CD14-positive monocyte (primary cell): ENCODE measurements at regions not wholly inside any gene's neighbourhood (a gene's known extent, or its start where the extent isn't known, plus 50 kb on each side); places are given as distances from the start of the nearest gene placed in this dataset.

Experiments
- DNase-seq, 3 donors: peaks; one replicate each; pipeline ENCODE4 v3.0.0-alpha.2; 2011 to 2022
- H2AFZ ChIP-seq: 2 replicates; pipeline ENCODE4 v1.6.0; 2012; ENCODE audit warnings: mild to moderate bottlenecking, low read depth, low read length, inconsistent platforms; ENCODE audit not compliant: insufficient read depth, poor library complexity, severe bottlenecking
- H3K27ac ChIP-seq, 2 donors: 1 replicate in 1 of 2; 2 replicates in 1 of 2; pipeline ENCODE4 v1.5.1; 2012 to 2013; ENCODE audit warnings: low read length in 2 of 2, control low read depth in 1 of 2, inconsistent platforms in 1 of 2, low read depth in 1 of 2, mild to moderate bottlenecking in 1 of 2
- H3K27me3 ChIP-seq, 2 donors: one replicate each; pipeline versions ENCODE4 v1.6.0 to v1.6.1; 2011 to 2013; ENCODE audit warnings: low read length in 2 of 2; ENCODE audit not compliant: control insufficient read depth in 2 of 2, insufficient read depth in 2 of 2
- H3K36me3 ChIP-seq, 2 donors: replicated peaks in 1 of 2; 1 replicate in 1 of 2; 2 replicates in 1 of 2; pipeline versions ENCODE4 v1.5.1 to v1.6.1; 2012 to 2013; ENCODE audit warnings: low read length in 2 of 2, control low read depth in 1 of 2, inconsistent platforms in 1 of 2, mild to moderate bottlenecking in 1 of 2; ENCODE audit not compliant: insufficient read depth in 2 of 2, control insufficient read depth in 1 of 2
- H3K4me1 ChIP-seq, 2 donors: 1 replicate in 1 of 2; 2 replicates in 1 of 2; pipeline versions ENCODE4 v1.5.1 to v1.6.1; 2012 to 2013; ENCODE audit warnings: low read length in 2 of 2, control low read depth in 1 of 2, inconsistent platforms in 1 of 2, mild to moderate bottlenecking in 1 of 2, moderate library complexity in 1 of 2; ENCODE audit not compliant: insufficient read depth in 2 of 2, control insufficient read depth in 1 of 2
- H3K4me2 ChIP-seq: replicated peaks from 2 replicates; pipeline ENCODE3; 2012; ENCODE audit warnings: low read length, moderate library complexity, mild to moderate bottlenecking; ENCODE audit not compliant: poor library complexity, severe bottlenecking; ENCODE audit errors: extremely low read depth
- H3K4me3 ChIP-seq, 3 experiments: fragments of 200-600 bp in 1 of 3; sonication (generic) in 1 of 3; replicated peaks in 1 of 3; 1 replicate in 2 of 3; 2 replicates in 1 of 3; pipeline ENCODE4 v1.5.1; 2011 to 2013; ENCODE audit warnings: low read length in 3 of 3, mild to moderate bottlenecking in 3 of 3, control low read depth in 2 of 3, low read depth in 2 of 3, inconsistent platforms in 1 of 3, moderate library complexity in 1 of 3
- H3K79me2 ChIP-seq: 2 replicates; pipeline ENCODE4 v1.6.0; 2012; ENCODE audit warnings: mild to moderate bottlenecking, control low read depth, inconsistent platforms, low read length, moderate library complexity; ENCODE audit not compliant: insufficient read depth
- H3K9ac ChIP-seq: 2 replicates; pipeline ENCODE4 v1.6.0; 2017; ENCODE audit warnings: low read length, mild to moderate bottlenecking; ENCODE audit not compliant: insufficient read depth, poor library complexity, severe bottlenecking
- H3K9me3 ChIP-seq, 2 donors: replicated peaks in 1 of 2; 1 replicate in 1 of 2; 2 replicates in 1 of 2; pipeline versions ENCODE4 v1.5.1 to v1.6.1; 2012 to 2013; ENCODE audit warnings: low read length in 2 of 2, control low read depth in 1 of 2; ENCODE audit not compliant: control insufficient read depth in 1 of 2, insufficient read depth in 1 of 2
- H4K20me1 ChIP-seq: 2 replicates; pipeline ENCODE4 v1.6.0; 2012; ENCODE audit warnings: mild to moderate bottlenecking, low read length, control low read depth, moderate library complexity; ENCODE audit not compliant: insufficient read depth
- H3K27ac Mint-ChIP-seq, 7 donors: one replicate each; pipeline ENCODE4 v1.8.0; 2020; ENCODE audit warnings: mild to moderate bottlenecking in 7 of 7, mixed read lengths in 7 of 7, moderate library complexity in 6 of 7, inconsistent platforms in 2 of 7
- H3K27me3 Mint-ChIP-seq, 3 donors: one replicate each; pipeline ENCODE4 v1.8.0; 2021 to 2022; ENCODE audit warnings: low read depth in 3 of 3, mild to moderate bottlenecking in 3 of 3, mixed read lengths in 3 of 3, moderate library complexity in 3 of 3, inconsistent platforms in 1 of 3
- H3K36me3 Mint-ChIP-seq, 2 donors: one replicate each; pipeline ENCODE4 v1.8.0; 2020; ENCODE audit warnings: mixed read lengths in 2 of 2, inconsistent platforms in 1 of 2, mild to moderate bottlenecking in 1 of 2
- H3K4me1 Mint-ChIP-seq: one replicate; pipeline ENCODE4 v1.8.0; 2020; ENCODE audit warnings: mild to moderate bottlenecking, mixed read lengths
- H3K4me3 Mint-ChIP-seq, 2 donors: one replicate each; pipeline ENCODE4 v1.8.0; 2020; ENCODE audit warnings: mild to moderate bottlenecking in 2 of 2, mixed read lengths in 2 of 2, moderate library complexity in 1 of 2
- H3K9me3 Mint-ChIP-seq, 7 donors: one replicate each; pipeline ENCODE4 v1.8.0; 2020 to 2022; ENCODE audit warnings: mixed read lengths in 7 of 7, mild to moderate bottlenecking in 6 of 7, moderate library complexity in 6 of 7, inconsistent platforms in 2 of 7
- CTCF ChIP-seq: fragments of 200-600 bp; IDR thresholded peaks from one replicate; pipeline ENCODE4 v1.8.0; 2022; ENCODE audit warnings: antibody characterized with exemption, mild to moderate bottlenecking
- WGBS: methylation state at CpG from one replicate; pipeline ENCODE4 v1.1.5; 2013; ENCODE audit warnings: missing lambda C conversion rate; ENCODE audit not compliant: insufficient coverage; 5-methylcytosine and 5-hydroxymethylcytosine counted together
- intact Hi-C, 2 donors: fragments of 100-400 bp; cut with micrococcal nuclease; formaldehyde crosslinking; loops; one replicate each; pipeline versions ENCODE4 v1.15.0 to v1.15.1; 2023

GRCh38 chr15:92724144-92724543 is 68.6 kb upstream of the FAM174B start:
- Histone ChIP-seq H3K4me1 (peaks cover 13 to 21% of the 10 kb centered on the region in 2 donors), H3K4me2 (no peak overlapping the region), H3K9ac (no peak overlapping the region), H3K27ac (no peak overlapping the region), H2AFZ (no peak overlapping the region), H4K20me1 (no peaks in the 10 kb centered on the region), H3K36me3 (no peaks in the 10 kb centered on the region), H3K27me3 (no peaks in the 10 kb centered on the region), H3K4me3 (no peak overlapping the region), H3K79me2 (no peaks in the 10 kb centered on the region), H3K9me3 (peaks cover 0 to 8% of the 10 kb centered on the region in 2 donors)
- H3K36me3 Mint-ChIP-seq = peaks cover 10 to 15% of the 10 kb centered on the region in 2 donors
- DNase-seq = no peak
- no peaks in the 10 kb centered on the region for H3K27me3 Mint-ChIP-seq
- no peak for TF ChIP-seq CTCF
- peaks cover 0 to 11% (median 6%) of the 10 kb centered on the region in 7 donors for H3K9me3 Mint-ChIP-seq
- no peak overlapping the region for H3K4me3 Mint-ChIP-seq
- H3K4me1 Mint-ChIP-seq = peaks cover 21% of the 10 kb centered on the region
- no peak overlapping the region for H3K27ac Mint-ChIP-seq
- intact Hi-C loops = no loop called here
- WGBS = 69% methylated on average over 2 of the region's 2 CpGs

GRCh38 chr15:92725171-92725570 is 69.6 kb upstream of the FAM174B start:
- Histone ChIP-seq H2AFZ (no peak overlapping the region), H3K36me3 (no peaks in the 10 kb centered on the region), H3K79me2 (no peaks in the 10 kb centered on the region), H4K20me1 (no peaks in the 10 kb centered on the region), H3K27ac (no peak overlapping the region), H3K4me2 (no peak overlapping the region), H3K9me3 (peaks cover 0 to 8% of the 10 kb centered on the region in 2 donors), H3K9ac (no peak overlapping the region), H3K27me3 (no peaks in the 10 kb centered on the region), H3K4me1 (peaks cover 14 to 23% of the 10 kb centered on the region in 2 donors), H3K4me3 (no peak overlapping the region)
- no peak overlapping the region for H3K27ac Mint-ChIP-seq
- TF ChIP-seq CTCF = no peak
- no peak for DNase-seq
- H3K36me3 Mint-ChIP-seq = peaks cover 9 to 10% of the 10 kb centered on the region in 2 donors
- no peak overlapping the region for H3K4me3 Mint-ChIP-seq
- intact Hi-C loops = no loop called here
- 100% methylated on average over 2 of the region's 2 CpGs for WGBS
- no peaks in the 10 kb centered on the region for H3K27me3 Mint-ChIP-seq
- H3K4me1 Mint-ChIP-seq = peaks cover 21% of the 10 kb centered on the region
- H3K9me3 Mint-ChIP-seq = peaks cover 0 to 9% (median 6%) of the 10 kb centered on the region in 7 donors
